DMS153 (cell line): ENCODE measurements at regions not wholly inside any gene's neighbourhood (a gene's known extent, or its start where the extent isn't known, plus 50 kb on each side); places are given as distances from the start of the nearest gene placed in this dataset.

Experiments used
- DNase-seq: peaks from one replicate; lab custom pipeline; 2025; lab: John Stamatoyannopoulos, UW

DNA sequence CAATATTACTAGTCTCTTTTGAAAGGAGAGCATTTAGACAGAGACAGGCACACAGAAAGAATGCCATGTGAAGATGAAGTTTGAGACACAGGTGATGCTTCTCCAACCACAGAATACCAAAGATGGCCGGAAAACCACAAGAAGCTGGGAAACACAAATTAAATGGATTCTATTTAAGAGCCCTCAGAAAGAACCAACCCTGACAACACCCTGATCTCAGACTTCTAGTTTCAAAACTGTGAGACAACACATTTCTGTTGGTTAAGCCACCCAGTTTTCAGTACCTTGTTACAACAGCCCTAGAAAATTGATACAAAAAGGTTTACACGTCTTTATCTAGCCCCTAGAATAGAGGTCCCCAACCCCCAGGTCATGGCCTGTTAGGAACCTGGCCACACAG lies 79.8 kb upstream of the CCNG1 start:
- no peak for DNase-seq

DNA sequence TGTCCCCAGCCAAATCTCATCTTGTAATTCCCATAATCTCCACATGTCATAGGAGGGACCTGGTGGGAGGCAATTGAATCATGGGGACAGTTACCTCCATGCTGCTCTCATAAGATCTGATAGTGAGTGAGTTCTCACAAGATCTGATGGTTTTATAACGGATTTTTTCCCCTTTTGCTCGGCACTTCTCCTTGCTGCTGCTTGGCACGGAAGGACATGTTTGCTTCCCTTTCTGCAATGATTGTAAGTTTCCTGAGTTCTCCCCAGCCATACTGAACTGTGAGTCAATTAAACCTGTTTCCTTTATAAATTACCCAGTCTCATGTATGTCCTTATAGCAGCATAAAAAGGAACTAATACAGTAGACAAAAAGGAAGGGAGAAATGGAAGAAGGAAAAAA lies 76.7 kb upstream of the CCNG1 start:
- DNase-seq: no peak

- DNase-seq: no peak
Observed at GRCh38 chr5:163361450-163361849, 75.9 kb upstream of the CCNG1 start.

- no peak for DNase-seq
Observed at GRCh38 chr5:163362840-163363371, 74.5 kb upstream of the CCNG1 start.

DNA sequence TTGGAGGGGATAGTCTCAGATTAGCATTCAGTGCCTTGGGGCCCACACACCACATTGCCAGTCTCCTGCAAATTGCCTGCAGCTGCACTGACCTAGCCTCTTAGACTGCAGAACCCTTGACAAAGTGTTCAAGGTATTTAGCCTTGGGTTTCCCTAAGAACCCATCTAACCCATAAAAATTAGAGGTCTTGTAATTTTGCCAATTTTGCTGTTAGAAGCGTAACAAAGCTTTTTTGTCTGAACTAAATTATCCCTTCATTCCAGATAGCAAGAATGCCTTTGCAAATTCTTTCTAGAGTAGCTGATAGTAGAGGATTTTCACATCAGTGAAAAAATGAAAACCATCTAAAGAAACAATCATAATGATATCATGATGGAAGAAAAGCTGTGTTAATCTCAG lies 74.0 kb upstream of the CCNG1 start:
- DNase-seq: no peak

DNA sequence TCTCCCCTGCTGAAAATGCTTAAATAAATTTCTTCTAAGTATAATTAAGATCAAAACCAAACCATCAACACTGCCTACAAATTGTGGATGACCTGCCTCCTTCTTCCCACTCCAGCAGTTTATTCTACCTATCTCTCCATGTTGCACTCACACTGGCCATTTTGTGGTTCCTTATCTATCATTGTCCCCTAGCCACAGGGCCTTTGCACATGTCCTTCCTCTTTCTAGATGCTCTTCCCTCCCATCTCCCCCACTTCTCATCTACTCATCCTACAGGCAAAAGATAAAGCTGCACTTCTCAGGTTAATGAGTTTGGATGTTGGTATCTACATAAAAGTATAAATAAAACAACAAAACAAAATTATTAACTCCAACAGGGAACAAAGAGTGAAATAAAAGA lies 70.6 kb upstream of the CCNG1 start:
- DNase-seq: no peak

GRCh38 chr5:163369776-163370385 lies 67.5 kb upstream of the CCNG1 start:
- no peak for DNase-seq

DNA sequence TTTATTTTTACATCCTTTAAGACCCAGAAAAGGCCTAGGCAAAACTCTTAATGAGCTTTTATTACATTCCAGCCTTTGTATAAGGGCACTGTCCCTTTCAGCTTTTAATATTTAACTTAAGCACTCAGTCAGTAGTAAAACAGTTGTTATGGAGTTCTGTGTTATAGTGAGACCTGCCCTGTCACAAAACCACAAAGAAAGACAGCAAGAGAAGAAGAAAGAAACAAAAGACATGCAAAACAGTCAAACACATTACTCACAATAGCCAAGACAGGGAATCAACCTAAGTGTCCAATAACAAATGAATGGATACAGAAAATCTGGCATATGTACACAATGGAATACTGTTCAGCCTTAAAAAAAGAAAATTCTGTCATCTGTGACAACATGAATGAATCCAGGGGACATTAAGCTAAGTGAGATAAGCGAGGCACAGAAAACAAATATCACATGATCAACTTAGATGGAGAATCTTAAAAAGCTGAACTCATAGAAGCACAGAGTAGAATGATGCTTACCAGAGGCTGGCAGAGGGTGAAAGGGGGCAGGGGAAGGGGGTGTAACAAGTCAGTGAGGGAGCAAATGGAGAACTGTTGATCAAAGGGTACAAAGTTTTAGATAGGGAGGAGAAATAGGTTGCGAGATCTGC lies 63.8 kb upstream of the CCNG1 start:
- no peak for DNase-seq

DNA sequence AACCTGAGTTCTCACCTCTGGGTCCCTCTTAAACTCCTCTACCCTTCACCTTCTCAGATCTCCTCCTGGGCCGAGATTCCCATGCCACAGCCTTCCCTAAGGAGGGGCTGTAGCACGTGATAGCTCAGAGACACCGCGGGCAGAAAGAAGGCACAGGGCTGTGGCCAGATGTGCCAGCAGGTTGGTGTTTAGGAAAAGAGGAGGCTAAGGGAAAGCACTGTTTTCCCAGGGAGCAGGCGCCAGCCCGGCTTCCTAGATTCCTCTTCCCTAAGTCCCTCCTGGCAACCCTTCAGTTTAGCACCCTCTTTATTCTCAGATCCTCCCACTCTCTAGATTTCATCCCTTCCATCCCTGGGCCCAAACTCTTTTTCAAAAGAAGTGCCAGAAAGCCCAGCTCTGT lies 59.4 kb upstream of the CCNG1 start:
- DNase-seq: no peak

- no peak for DNase-seq
Observed at GRCh38 chr5:163379298-163380155, 57.9 kb upstream of the CCNG1 start.

DNA sequence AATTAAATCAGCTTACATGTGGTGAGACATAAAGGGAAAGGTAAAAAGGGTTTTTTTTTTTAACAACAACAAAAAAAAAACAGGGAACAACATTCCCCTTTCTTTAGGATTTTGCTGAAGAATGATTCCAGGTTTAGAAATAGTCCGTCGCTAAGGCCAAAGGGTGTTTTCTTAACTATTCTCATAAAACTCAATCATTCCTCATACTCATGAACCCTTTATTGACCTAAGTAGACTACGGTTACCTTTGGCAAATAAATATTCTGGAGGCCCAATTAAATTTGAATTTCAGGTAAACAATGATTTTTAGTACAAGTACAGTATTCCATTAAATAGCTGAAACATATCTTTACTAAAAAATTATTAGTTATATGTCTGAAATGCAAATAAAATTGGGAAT lies 55.6 kb upstream of the CCNG1 start:
- DNase-seq: no peak

- no peak for DNase-seq
Observed at GRCh38 chr5:163383754-163384153, 53.6 kb upstream of the CCNG1 start.

- no peak for DNase-seq
Observed at GRCh38 chr5:163384669-163385068, 52.7 kb upstream of the CCNG1 start.

GRCh38 chr5:163385271-163385670 lies 52.1 kb upstream of the CCNG1 start:
- no peak for DNase-seq

DNA sequence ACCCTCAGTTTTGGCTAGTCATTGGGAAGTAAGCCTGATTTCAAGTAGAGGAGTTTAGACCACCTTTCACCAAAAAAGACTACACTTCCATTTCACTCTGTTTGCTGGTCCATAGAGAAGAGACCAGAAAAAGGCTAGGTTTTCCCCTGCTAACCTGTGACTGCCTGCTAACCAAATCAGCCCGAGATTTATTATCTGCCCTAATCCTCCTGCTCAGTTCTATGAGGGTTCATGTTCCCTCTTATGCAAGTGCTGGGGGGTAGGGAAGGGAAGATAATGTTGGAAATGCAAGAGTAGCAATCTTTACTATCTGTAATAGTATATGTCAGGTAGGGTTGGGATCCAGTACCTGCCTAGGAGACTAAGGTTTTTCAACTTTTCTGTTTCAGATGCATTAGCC lies 51.6 kb upstream of the CCNG1 start:
- no peak for DNase-seq

DNA sequence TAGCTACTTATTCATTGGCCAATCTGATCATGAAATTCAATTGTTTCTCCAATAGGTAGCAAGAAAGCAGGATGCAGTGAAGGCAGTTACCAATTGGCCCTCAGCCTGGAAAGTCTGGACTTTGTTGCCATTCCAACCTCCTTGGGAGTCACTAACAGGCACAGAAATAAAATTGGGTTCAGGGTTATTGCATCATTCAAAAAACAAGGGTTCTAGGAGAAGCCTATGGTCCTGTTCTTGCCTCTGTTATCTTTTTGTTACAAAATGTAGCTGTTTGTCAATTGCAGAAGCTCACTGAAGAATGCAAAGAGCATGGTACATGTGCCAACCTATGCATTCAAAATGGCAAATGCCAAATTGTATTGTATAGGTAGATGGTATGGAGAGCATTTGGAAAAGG lies 51.0 kb upstream of the CCNG1 start:
- no peak for DNase-seq

GRCh38 chr5:163387589-163388343 lies 49.6 kb upstream of the CCNG1 start:
- no peak for DNase-seq
